ENCODE measurements at regions not wholly inside any gene's neighbourhood (a gene's known extent, or its start where the extent isn't known, plus 50 kb on each side); places are given as distances from the start of the nearest gene placed in this dataset.

GRCh38 chr4:96713271-96713850 lies 873.5 kb downstream of the PDHA2 start:
- DNase-seq: no peak

GRCh38 chr4:96729641-96730040 lies 889.7 kb downstream of the PDHA2 start:
- DNase-seq: no peak

- DNase-seq: no peak
Observed at GRCh38 chr4:96730432-96730831, 890.5 kb downstream of the PDHA2 start.

GRCh38 chr4:96736352-96736889 lies 896.5 kb downstream of the PDHA2 start:
- no peak for DNase-seq

GRCh38 chr4:96739101-96739500 lies 899.2 kb downstream of the PDHA2 start:
- no peak for DNase-seq

GRCh38 chr4:96742332-96743014 lies 902.6 kb downstream of the PDHA2 start:
- DNase-seq: no peak

GRCh38 chr4:96744676-96745075 lies 904.8 kb downstream of the PDHA2 start:
- no peak for DNase-seq

- no peak for DNase-seq
Observed at GRCh38 chr4:96753216-96753615, 913.3 kb downstream of the PDHA2 start.

GRCh38 chr4:96755569-96756484 lies 915.9 kb downstream of the PDHA2 start:
- DNase-seq: no peak

- no peak for DNase-seq
Observed at GRCh38 chr4:96756584-96756983, 916.7 kb downstream of the PDHA2 start.

GRCh38 chr4:96763546-96763945 lies 923.7 kb downstream of the PDHA2 start:
- no peak for DNase-seq

- DNase-seq: no peak
Observed at GRCh38 chr4:96766359-96766758, 926.5 kb downstream of the PDHA2 start.

- no peak for DNase-seq
Observed at GRCh38 chr4:96767815-96768480, 928.1 kb downstream of the PDHA2 start.

- no peak for DNase-seq
Observed at GRCh38 chr4:96775501-96775900, 935.6 kb downstream of the PDHA2 start.

GRCh38 chr4:96776920-96777527 lies 937.1 kb downstream of the PDHA2 start:
- no peak for DNase-seq

- no peak for DNase-seq
Observed at GRCh38 chr4:96784336-96784735, 944.4 kb downstream of the PDHA2 start.

GRCh38 chr4:96786306-96786705 lies 946.4 kb downstream of the PDHA2 start:
- no peak for DNase-seq

GRCh38 chr4:96787766-96788165 lies 947.9 kb downstream of the PDHA2 start:
- DNase-seq: no peak

- no peak for DNase-seq
Observed at GRCh38 chr4:96809563-96809962, 969.7 kb downstream of the PDHA2 start.

- no peak for DNase-seq
Observed at GRCh38 chr4:96827086-96827485, 987.2 kb downstream of the PDHA2 start.

GRCh38 chr4:96833831-96834230 lies 993.9 kb downstream of the PDHA2 start:
- DNase-seq: no peak

GRCh38 chr4:96835991-96836390 lies 996.1 kb downstream of the PDHA2 start:
- DNase-seq: no peak

- no peak for DNase-seq
Observed at GRCh38 chr4:96839441-96839840, 999.5 kb downstream of the PDHA2 start.

Measured in retina (tissue), 1 donor.